HL-60 (cell line): ENCODE measurements at regions not wholly inside any gene's neighbourhood (a gene's known extent, or its start where the extent isn't known, plus 50 kb on each side); places are given as distances from the start of the nearest gene placed in this dataset.

Experiments used
- DNase-seq, 2 experiments: peaks; one replicate each; pipeline ENCODE4 v3.0.0-alpha.2; 2010 to 2020; ENCODE audit warnings: low read depth in 1 of 2, low spot score in 1 of 2
- H3K27ac ChIP-seq: fragments of 250-450 bp; sonication (Bioruptor Pico); replicated peaks from 2 replicates; pipeline ENCODE4 v1.5.1; 2020; ENCODE audit warnings: mild to moderate bottlenecking, moderate library complexity
- H3K27me3 ChIP-seq: fragments of 250-450 bp; sonication (Bioruptor Pico); 2 replicates; pipeline ENCODE4 v1.5.1; 2021; ENCODE audit warnings: mild to moderate bottlenecking, moderate library complexity; ENCODE audit not compliant: insufficient read depth, poor library complexity, severe bottlenecking
- H3K4me3 ChIP-seq: replicated peaks from 2 replicates; pipeline ENCODE4 v1.5.1; 2011; ENCODE audit warnings: mild to moderate bottlenecking, control low read depth, low read length; ENCODE audit not compliant: insufficient read depth
- CTCF ChIP-seq: IDR thresholded peaks from one replicate; pipeline ENCODE4 v1.5.1; 2011; ENCODE audit warnings: low read length, control low read depth, inconsistent platforms; ENCODE audit not compliant: insufficient read depth
- GABPA ChIP-seq: IDR thresholded peaks from 2 replicates; pipeline ENCODE4 v1.6.1; 2012; ENCODE audit warnings: low read depth
- POLR2AphosphoS5 ChIP-seq: IDR thresholded peaks from 2 replicates; pipeline ENCODE4 v1.6.1; 2012; ENCODE audit warnings: low read depth
- REST ChIP-seq: IDR thresholded peaks from 2 replicates; pipeline ENCODE4 v1.6.1; 2012; ENCODE audit warnings: low read depth; ENCODE audit not compliant: insufficient replicate concordance
- SPI1 ChIP-seq: IDR thresholded peaks from 2 replicates; pipeline ENCODE4 v1.6.1; 2012; ENCODE audit warnings: low read depth, mild to moderate bottlenecking, borderline replicate concordance

GRCh38 chr12:115227137-115227615 lies 543.2 kb upstream of the TBX3 start:
- Histone ChIP-seq H3K27me3 (no peaks in the 10 kb centered on the region), H3K4me3 (no peak overlapping the region), H3K27ac (no peak overlapping the region)
- no peak for DNase-seq
- no peak for TF ChIP-seq CTCF
- TF ChIP-seq SPI1: no peak
- no peak for TF ChIP-seq REST
- no peak for TF ChIP-seq GABPA
- TF ChIP-seq POLR2AphosphoS5: no peak

- Histone ChIP-seq H3K27me3 (no peaks in the 10 kb centered on the region), H3K4me3 (no peak overlapping the region)
- TF ChIP-seq GABPA: no peak
- no peak for TF ChIP-seq CTCF
- no peak for TF ChIP-seq POLR2AphosphoS5
- no peak for TF ChIP-seq REST
Measured at GRCh38 chr12:115225845-115226244, 541.9 kb upstream of the TBX3 start.

GRCh38 chr12:115223991-115224390 lies 540.0 kb upstream of the TBX3 start:
- no peak overlapping the region for H3K27ac ChIP-seq
- no peak for DNase-seq
- H3K4me3 ChIP-seq: no peak overlapping the region
- no peaks in the 10 kb centered on the region for H3K27me3 ChIP-seq
- TF ChIP-seq REST (no peak), CTCF (no peak), SPI1 (no peak), GABPA (no peak)

More at GRCh38 chr12:115225845-115226244, 541.9 kb upstream of the TBX3 start:
- H3K27ac ChIP-seq: no peak overlapping the region
- DNase-seq: no peak
